Stomach (tissue), 4 donors: ENCODE measurements at regions not wholly inside any gene's neighbourhood (a gene's known extent, or its start where the extent isn't known, plus 50 kb on each side); places are given as distances from the start of the nearest gene placed in this dataset.

Experiments
- EP300 ChIP-seq: sonication (generic); formaldehyde crosslinking; IDR thresholded peaks from one replicate; pipeline ENCODE4 v1.6.1; 2017; ENCODE audit warnings: antibody characterized with exemption
- POLR2A ChIP-seq, 4 donors: fragments of 450-650 bp; IDR thresholded peaks; one replicate each; pipeline ENCODE4 v1.6.1; 2016; ENCODE audit warnings: antibody characterized with exemption in 4 of 4, control low read depth in 2 of 4, mild to moderate bottlenecking in 1 of 4, moderate library complexity in 1 of 4
- POLR2AphosphoS5 ChIP-seq, 3 donors: sonication (generic); formaldehyde crosslinking; IDR thresholded peaks; one replicate each; pipeline ENCODE4 v1.6.1; 2016; ENCODE audit warnings: antibody characterized with exemption in 3 of 3
- TF ChIP-seq, protein P1 (sequence below), 7 experiments: fragments of 450-650 bp in 4 of 7; fragments of 200-600 bp in 3 of 7; sonication (generic) in 3 of 7; IDR thresholded peaks; one replicate each; pipeline ENCODE4 v1.5.1; 2016 to 2019; ENCODE audit warnings: antibody characterized with exemption in 7 of 7, control low read depth in 2 of 7, mild to moderate bottlenecking in 1 of 7

DNA sequence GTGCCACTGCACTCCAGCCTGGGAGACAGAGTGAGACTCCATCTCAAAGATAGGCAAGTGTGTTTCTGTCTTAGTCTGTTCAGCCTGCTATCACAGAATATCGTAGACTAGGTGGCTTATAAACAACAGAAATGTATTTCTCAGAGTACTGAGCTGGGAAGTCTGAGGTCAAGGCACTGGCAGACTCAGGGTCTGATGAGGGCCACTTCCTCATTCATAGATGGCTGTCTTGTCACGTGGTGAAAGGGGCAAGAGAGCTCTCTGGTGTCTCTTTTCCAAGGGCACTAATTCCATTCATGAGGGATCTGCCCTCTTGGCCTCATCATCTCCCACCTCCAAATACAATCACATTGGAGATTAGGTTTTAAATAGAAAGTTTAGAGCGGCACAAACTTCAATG, 95.6 kb upstream of the PHACTR3 start:
- no peak for TF ChIP-seq POLR2AphosphoS5 (IDR thresholded peaks at IDR 0.05)
- TF ChIP-seq, protein P1, sequence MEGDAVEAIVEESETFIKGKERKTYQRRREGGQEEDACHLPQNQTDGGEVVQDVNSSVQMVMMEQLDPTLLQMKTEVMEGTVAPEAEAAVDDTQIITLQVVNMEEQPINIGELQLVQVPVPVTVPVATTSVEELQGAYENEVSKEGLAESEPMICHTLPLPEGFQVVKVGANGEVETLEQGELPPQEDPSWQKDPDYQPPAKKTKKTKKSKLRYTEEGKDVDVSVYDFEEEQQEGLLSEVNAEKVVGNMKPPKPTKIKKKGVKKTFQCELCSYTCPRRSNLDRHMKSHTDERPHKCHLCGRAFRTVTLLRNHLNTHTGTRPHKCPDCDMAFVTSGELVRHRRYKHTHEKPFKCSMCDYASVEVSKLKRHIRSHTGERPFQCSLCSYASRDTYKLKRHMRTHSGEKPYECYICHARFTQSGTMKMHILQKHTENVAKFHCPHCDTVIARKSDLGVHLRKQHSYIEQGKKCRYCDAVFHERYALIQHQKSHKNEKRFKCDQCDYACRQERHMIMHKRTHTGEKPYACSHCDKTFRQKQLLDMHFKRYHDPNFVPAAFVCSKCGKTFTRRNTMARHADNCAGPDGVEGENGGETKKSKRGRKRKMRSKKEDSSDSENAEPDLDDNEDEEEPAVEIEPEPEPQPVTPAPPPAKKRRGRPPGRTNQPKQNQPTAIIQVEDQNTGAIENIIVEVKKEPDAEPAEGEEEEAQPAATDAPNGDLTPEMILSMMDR (IDR thresholded peaks at IDR 0.05), result no peak
- no peak for TF ChIP-seq POLR2A (IDR thresholded peaks at IDR 0.05)
- no peak for TF ChIP-seq EP300
